Glomerular visceral epithelial cell (primary cell): ENCODE measurements at regions not wholly inside any gene's neighbourhood (a gene's known extent, or its start where the extent isn't known, plus 50 kb on each side); places are given as distances from the start of the nearest gene placed in this dataset.
"Not testable (repeated sequence)": the region's sequence is repeated elsewhere in the genome, so short reads cannot be mapped to it uniquely, and the experiment has no call there.

Source experiments
- DNase-seq: peaks from one replicate; pipeline ENCODE4 v3.0.0-alpha.2; 2016; ENCODE audit errors: extremely low spot score

GRCh38 chr9:31541721-31542281 lies 842.6 kb upstream of the ACO1 start:
- no peak for DNase-seq

DNA sequence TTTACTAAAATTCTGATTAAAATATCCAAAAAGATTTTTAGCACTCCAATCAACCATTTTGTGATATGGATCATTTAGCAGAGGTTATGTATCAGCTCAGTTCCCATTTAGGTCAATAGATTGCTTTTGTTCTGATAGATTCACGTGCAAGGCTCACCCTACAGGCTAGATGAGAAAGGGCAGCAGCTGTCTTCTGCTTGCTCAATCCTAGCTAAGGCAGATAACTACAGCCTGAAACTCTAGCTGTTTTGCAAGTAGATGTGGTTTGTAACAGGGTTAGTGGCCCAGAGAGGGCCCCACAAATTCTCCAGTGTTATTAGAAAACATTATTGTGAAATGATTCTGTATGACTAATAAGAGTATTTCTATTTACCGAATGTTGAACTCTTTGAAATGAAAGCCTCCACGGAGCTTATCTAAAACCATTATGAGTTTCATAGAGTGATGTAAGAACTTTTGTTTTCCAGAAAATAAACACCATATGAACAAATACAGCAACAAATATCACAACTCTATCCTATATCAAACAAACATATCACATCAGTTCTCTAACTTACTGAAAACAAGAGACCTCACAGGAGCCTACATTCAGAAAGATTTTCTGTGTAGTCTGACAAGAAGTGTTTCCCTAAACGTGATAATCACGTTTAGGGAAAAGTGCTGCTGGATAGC lies 841.9 kb upstream of the ACO1 start:
- DNase-seq = peak; percentile 31

DNA sequence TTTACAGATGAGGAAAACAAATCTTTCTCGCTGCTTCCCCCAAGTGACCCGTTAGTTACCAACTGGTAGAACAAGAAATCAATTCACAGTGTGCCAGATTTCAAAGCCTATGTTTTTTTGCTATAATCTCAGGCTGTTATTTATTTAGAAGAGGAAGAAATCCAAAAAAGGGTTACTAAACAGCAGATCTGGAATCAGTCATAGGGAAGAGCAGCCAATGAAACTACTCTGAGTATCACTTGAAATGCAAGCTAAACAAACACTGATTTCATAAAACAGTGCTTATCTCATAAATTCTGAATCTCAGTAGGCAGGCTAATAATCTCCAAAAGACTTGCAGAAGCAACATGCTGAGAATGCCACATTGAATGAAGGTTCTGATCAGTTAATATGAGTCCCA lies 829.5 kb upstream of the ACO1 start:
- DNase-seq = no peak

DNA sequence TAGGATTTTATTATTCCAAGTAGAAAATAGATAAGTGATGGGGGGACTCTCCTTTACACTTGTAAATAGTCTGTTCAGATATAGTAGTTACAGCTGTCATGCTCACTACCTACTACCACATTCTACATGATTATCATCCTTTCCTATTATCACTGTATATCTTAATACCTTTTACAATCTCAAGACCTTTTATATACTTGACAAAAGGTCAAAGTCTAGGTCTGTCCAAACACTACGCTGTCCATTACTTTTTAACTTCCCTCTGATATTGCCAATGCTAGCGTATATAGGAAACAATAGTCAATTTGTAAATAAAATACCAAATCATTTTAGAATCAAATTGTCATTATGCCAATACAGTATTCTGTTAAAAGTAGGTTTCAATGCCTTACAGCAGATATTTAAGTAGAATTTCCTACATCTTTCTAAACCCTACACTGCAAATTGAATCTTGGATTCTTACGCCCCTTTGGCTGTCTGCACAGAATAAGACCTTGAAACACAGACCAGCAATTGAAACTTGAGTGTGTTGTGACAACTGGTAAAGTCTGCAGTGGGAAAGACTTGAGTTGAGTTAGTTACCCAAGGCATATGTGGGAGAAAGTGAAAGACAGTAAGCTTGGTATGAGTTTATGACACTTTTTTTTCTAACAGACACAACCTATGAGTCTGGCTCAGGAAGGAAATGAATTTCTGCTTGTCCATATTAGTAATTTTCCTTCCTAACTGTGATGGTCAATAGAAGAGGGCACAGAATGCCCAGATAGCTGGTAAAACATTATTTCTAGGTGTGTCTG lies 827.6 kb upstream of the ACO1 start:
- no peak for DNase-seq

DNA sequence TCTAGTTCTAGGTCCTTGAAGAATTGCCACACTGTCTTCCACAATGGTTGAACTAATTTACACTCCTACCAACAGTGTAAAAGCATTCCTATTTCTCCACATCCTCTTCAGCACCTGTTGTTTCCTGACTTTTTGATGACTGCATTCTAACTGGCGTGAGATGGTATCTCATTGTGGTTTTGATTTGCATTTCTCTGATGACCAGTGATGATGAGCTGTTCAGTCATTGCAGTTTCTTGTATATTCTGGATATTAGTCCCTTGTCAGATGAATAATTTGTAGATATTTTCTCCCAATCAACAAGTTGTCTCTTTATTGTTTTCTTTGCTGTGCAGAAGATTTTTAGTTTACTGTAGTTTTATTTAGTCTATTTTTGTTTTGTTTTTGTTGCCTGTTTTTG lies 812.3 kb upstream of the ACO1 start:
- peak; percentile 4 for DNase-seq

- DNase-seq = no peak
These were observed 810.9 kb upstream of the ACO1 start for GRCh38 chr9:31573561-31573960.

DNA sequence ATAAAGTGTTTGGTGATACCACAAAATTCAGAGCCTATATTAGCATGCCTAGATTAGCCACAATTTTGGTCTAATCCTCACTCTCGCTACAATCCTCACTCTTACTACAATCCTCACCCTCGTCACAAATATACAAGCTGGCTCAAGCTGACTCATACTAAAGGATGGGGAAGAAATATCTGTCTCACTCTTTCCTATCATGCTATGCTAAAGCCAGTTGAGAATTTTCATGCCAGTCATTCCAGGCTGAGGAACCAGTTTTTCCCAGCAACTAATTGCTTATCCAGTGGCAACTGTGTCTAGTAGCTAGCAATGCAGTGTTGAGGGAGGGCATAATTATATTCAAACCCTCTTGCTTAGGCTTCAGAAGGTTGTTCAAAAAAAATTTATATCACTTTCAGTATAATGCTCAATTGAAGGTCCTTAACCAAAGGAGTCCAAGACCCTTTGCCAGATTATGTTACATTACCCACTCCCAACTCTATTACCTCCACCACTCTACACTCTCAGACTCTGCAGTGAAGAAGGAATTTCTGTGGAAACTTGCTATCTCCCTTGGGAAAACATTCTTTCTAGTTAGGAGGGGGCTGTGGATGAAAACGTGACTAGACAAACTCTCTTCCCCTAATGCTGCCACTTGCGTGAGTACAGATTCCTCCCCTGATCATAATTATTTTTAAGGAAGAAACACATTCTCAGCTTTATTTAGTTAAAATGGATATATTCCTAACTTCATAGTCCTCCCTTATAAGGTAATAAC lies 810.3 kb upstream of the ACO1 start:
- DNase-seq = no peak

- no peak for DNase-seq
These were observed 802.4 kb upstream of the ACO1 start for GRCh38 chr9:31582071-31582470.

- no peak for DNase-seq
These were observed 801.9 kb upstream of the ACO1 start for GRCh38 chr9:31582561-31582960.

- DNase-seq = no peak
These were observed 799.3 kb upstream of the ACO1 start for GRCh38 chr9:31585158-31585557.

DNA sequence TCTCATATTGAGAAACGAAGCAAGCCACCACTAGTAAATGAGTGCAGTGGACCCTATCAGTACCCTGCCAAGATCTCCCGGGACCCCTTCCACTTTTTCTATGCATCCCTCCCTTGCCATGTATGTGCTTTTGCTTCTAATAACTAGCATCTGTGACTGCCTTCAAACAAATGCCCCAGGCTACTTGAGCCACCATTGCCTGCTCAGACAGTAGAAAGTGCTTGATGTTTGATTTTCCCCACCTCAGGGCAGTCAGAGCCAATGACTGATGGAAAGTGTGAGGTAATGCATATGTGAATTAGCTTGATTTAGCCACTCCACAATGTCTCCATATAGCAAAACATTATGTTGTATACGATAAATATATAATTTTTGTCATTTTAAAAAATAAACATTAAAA lies 797.3 kb upstream of the ACO1 start:
- DNase-seq = no peak

- no peak for DNase-seq
These were observed 796.4 kb upstream of the ACO1 start for GRCh38 chr9:31588006-31588405.

GRCh38 chr9:31588756-31589155 lies 795.7 kb upstream of the ACO1 start:
- DNase-seq = no peak

GRCh38 chr9:31590091-31590490 lies 794.4 kb upstream of the ACO1 start:
- peak; percentile 55 for DNase-seq

GRCh38 chr9:31597086-31597485 lies 787.4 kb upstream of the ACO1 start:
- not testable (repeated sequence) for DNase-seq

DNA sequence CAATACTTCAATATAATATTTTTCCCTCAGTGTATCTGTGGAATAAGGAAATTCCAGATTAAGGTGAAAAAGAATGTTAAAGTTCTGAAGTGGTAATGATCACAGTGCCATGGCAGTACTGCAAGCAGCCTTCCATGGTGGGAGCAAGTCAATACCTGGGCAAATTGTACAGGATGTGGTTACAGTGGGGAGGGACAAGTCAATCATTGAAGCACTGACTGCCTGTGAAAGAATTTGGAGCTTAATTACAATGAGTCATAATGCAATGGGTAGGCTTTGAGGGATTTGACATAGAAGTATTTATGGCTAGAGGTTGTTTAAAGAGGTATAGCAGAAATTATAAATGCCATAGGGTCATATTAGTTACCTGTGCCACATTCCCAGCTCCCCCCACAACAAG lies 786.5 kb upstream of the ACO1 start:
- peak; percentile 90 for DNase-seq

DNA sequence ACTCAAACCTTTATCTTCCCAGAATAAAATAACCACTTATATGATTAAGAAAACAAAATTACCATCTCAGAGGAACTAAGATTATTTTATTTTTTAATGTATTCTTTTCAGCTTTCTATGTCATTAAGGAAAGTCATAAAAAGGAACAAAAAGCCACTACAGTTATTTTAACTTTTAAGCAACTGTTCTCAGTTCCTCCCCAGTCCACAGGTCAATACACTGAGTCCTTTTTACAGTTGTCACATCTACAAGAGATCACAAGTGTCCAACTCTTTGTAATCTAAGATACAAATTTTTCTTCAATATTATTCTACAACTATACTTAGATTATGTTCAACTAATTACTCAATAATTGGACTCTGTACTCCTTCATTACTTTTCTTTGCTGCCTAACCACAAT lies 782.8 kb upstream of the ACO1 start:
- DNase-seq = no peak

DNA sequence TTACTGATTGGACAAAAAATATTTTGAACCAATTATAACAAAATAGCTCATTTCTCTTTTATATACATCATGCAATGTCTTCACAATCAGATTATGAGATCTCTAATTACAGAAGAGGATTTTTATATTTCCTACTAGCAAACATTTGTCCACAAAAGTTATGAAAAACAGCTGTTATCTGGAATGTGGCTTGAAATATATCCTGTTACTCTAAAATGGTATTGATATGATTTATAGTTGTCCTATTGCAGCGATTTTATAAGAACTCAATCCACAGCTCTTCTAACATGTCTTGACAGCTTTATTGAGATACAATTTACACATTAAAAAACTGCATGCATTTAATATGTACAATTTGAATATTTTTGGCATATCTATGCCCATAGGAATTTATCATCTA lies 779.9 kb upstream of the ACO1 start:
- DNase-seq = no peak

DNA sequence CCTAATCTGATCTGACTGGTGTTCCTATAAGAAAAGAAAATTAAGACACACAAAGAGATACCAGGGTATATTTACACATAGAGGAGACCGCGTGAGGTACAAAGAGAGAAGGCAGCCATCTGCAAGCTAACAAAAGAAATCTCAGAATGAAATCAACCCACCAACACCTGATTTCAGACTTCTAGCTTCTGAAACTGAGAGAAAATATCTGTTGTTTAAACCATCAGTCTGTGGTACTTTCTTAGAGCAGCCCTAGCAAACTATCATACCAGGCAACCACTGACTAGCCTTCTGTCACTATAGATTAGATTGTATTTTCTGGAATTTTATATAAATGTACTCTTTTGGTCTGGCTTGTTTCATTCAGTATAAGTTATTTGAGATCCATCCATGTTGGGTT lies 779.3 kb upstream of the ACO1 start:
- no peak for DNase-seq

- no peak for DNase-seq
These were observed 777.8 kb upstream of the ACO1 start for GRCh38 chr9:31606678-31607077.

DNA sequence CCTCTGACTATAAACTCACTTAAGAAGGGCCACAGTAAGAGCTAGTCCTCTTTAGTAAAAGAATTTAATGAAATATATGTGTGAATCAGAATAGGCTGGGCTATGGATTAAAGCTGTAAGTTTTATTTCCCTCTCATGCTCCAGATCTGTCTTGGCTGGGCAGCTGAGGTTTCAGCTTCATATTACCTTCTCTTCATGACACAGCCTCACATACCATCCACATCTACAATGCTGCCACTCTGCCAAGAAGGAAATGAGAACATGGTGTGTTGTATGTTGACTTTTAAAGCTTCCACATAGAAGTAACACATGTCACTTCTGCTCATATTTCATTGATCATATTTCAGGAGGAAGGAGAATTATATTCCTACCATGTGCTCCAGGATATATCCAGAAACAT lies 776.0 kb upstream of the ACO1 start:
- no peak for DNase-seq

GRCh38 chr9:31608881-31609280 lies 775.6 kb upstream of the ACO1 start:
- DNase-seq = no peak
